GM12864 (cell line): ENCODE measurements at regions not wholly inside any gene's neighbourhood (a gene's known extent, or its start where the extent isn't known, plus 50 kb on each side); places are given as distances from the start of the nearest gene placed in this dataset.

Experiments used
- DNase-seq: peaks from one replicate; pipeline ENCODE4 v3.0.0-alpha.2; 2011; ENCODE audit warnings: low read depth
- H3K4me3 ChIP-seq: 2 replicates; pipeline ENCODE4 v1.5.1; 2011; ENCODE audit warnings: mild to moderate bottlenecking, low read depth, low read length, control low read depth
- CTCF ChIP-seq: IDR thresholded peaks from 2 replicates; pipeline ENCODE4 v1.5.1; 2011; ENCODE audit warnings: low read depth, mild to moderate bottlenecking, moderate library complexity, low read length, control low read depth, inconsistent platforms; ENCODE audit errors: missing control alignments

- TF ChIP-seq CTCF, result no peak
- no peak overlapping the region for H3K4me3 ChIP-seq
- DNase-seq, result no peak
Measured at GRCh38 chr4:120331486-120332370, 265.1 kb upstream of the MAD2L1 start.

- no peak for DNase-seq
- no peak for TF ChIP-seq CTCF
- no peak overlapping the region for H3K4me3 ChIP-seq
Measured at GRCh38 chr4:120329386-120329785, 262.7 kb upstream of the MAD2L1 start.

GRCh38 chr4:120327276-120327675 lies 260.6 kb upstream of the MAD2L1 start:
- no peak for DNase-seq
- TF ChIP-seq CTCF, result no peak
- no peak overlapping the region for H3K4me3 ChIP-seq

- no peak overlapping the region for H3K4me3 ChIP-seq
- no peak for DNase-seq
- TF ChIP-seq CTCF, result no peak
Measured at GRCh38 chr4:120319046-120319767, 252.6 kb upstream of the MAD2L1 start.

- TF ChIP-seq CTCF, result no peak
Measured at GRCh38 chr4:120318196-120318846, 251.7 kb upstream of the MAD2L1 start.

GRCh38 chr4:120317713-120318112 lies 251.1 kb upstream of the MAD2L1 start:
- TF ChIP-seq CTCF, result no peak
- H3K4me3 ChIP-seq, result no peak overlapping the region
- DNase-seq, result no peak

More at GRCh38 chr4:120318196-120318846, 251.7 kb upstream of the MAD2L1 start:
- H3K4me3 ChIP-seq, result no peak overlapping the region
- no peak for DNase-seq
